ENCODE measurements at regions not wholly inside any gene's neighbourhood (a gene's known extent, or its start where the extent isn't known, plus 50 kb on each side); places are given as distances from the start of the nearest gene placed in this dataset.

GRCh38 chr21:24628046-24628445 lies 979.2 kb downstream of the MRPL39 start:
- FAIRE-seq = no peak
- no peaks in the 10 kb centered on the region for H3K9me3 ChIP-seq
- no peak overlapping the region for H3K27ac ChIP-seq
- no peak for DNase-seq (ENCODE audit: low read depth in 1 of 2, low spot score in 1 of 2)
- POLR2A ChIA-PET = no interaction called here
- CTCF ChIA-PET = no interaction called here
- H3K4me3 ChIP-seq = no peak overlapping the region
- ATAC-seq = no peak
- H3K4me2 ChIP-seq = no peak overlapping the region
- no peak for TF ChIP-seq NPAS2 (CRISPR knock-in tag; IDR thresholded peaks at IDR 0.05; ENCODE audit: borderline replicate concordance)
- no peak for TF ChIP-seq RARB (CRISPR knock-in tag; IDR thresholded peaks at IDR 0.05)
- no peak for TF ChIP-seq ZSCAN20 (CRISPR knock-in tag; IDR thresholded peaks at IDR 0.05)
- no peak for TF ChIP-seq CEBPB (IDR thresholded peaks at IDR 0.05)
- no peak for TF ChIP-seq MAZ (IDR thresholded peaks at IDR 0.05; ENCODE audit: borderline replicate concordance, low read depth, low read length)
- TF ChIP-seq RAD21 (conservative IDR thresholded peaks at IDR 0.05 in 1 of 2, IDR thresholded peaks at IDR 0.05 in 1 of 2) = no peak
- no peak for TF ChIP-seq ESRRA (IDR thresholded peaks at IDR 0.05; ENCODE audit: borderline replicate concordance, low read length)
- H3K4me1 ChIP-seq = no peaks in the 10 kb centered on the region

GRCh38 chr21:24617819-24618218 lies 989.5 kb downstream of the MRPL39 start:
- H3K4me1 ChIP-seq = no peaks in the 10 kb centered on the region
- ChIA-PET CTCF (no interaction called here), POLR2A (no interaction called here)
- ATAC-seq (no peak), DNase-seq (ENCODE audit: low read depth in 1 of 2, low spot score in 1 of 2) (no peak), FAIRE-seq (no peak)
- no peak for TF ChIP-seq USF2 (IDR thresholded peaks at IDR 0.05)
- TF ChIP-seq E2F6 (IDR thresholded peaks at IDR 0.05; ENCODE audit: borderline replicate concordance, low read depth) = no peak
- no peak overlapping the region for H3K4me2 ChIP-seq
- H3K4me3 ChIP-seq = no peak overlapping the region
- H3K9me3 ChIP-seq = no peaks in the 10 kb centered on the region
- WGBS (ENCODE audit: missing lambda C conversion rate) = 2% methylated on average over 2 of the region's 2 CpGs
- no peak overlapping the region for H3K27ac ChIP-seq

GRCh38 chr21:24594082-24594481 lies 1013.2 kb downstream of the MRPL39 start:
- no peaks in the 10 kb centered on the region for H3K9me3 ChIP-seq

More at GRCh38 chr21:24594082-24594481, 1013.2 kb downstream of the MRPL39 start:
- Histone ChIP-seq H3K4me3 (no peak overlapping the region), H3K4me1 (no peaks in the 10 kb centered on the region), H3K4me2 (no peak overlapping the region), H3K27ac (no peak overlapping the region)
- ATAC-seq = no peak
- CTCF ChIA-PET = no interaction called here
- no peak for TF ChIP-seq REST (IDR thresholded peaks at IDR 0.05)
- no peak for TF ChIP-seq CBX8 (IDR thresholded peaks at IDR 0.05)
- no peak for TF ChIP-seq HMGXB4 (CRISPR knock-in tag; IDR thresholded peaks at IDR 0.05; ENCODE audit: borderline replicate concordance)
- no peak for TF ChIP-seq HOXB5 (CRISPR knock-in tag; IDR thresholded peaks at IDR 0.05)
- TF ChIP-seq CBX2 (IDR thresholded peaks at IDR 0.05; ENCODE audit: borderline replicate concordance, low read depth) = no peak
- no peak for DNase-seq (ENCODE audit: low read depth in 1 of 2, low spot score in 1 of 2)
- POLR2A ChIA-PET = no interaction called here
- no peak for FAIRE-seq
- WGBS (ENCODE audit: missing lambda C conversion rate) = 2% methylated on average over 3 of the region's 3 CpGs

All from A549 (cell line).